H9 (cell line): ENCODE measurements at regions not wholly inside any gene's neighbourhood (a gene's known extent, or its start where the extent isn't known, plus 50 kb on each side); places are given as distances from the start of the nearest gene placed in this dataset.

ENCODE experiments used
- DNase-seq: peaks from one replicate; pipeline ENCODE4 v3.0.0-alpha.2; 2017
- H2AFZ ChIP-seq: one replicate; pipeline ENCODE4 v1.6.1; 2013; ENCODE audit warnings: mild to moderate bottlenecking, low read length, control low read depth, moderate library complexity
- H2AK5ac ChIP-seq: 2 replicates; pipeline ENCODE4 v1.6.1; 2013; ENCODE audit warnings: low read length, control low read depth, mixed read lengths; ENCODE audit not compliant: insufficient read length
- H2BK120ac ChIP-seq: one replicate; pipeline ENCODE4 v1.6.1; 2013; ENCODE audit warnings: low read depth, mild to moderate bottlenecking, low read length, control low read depth, inconsistent platforms; ENCODE audit not compliant: poor library complexity, severe bottlenecking
- H2BK12ac ChIP-seq: 2 replicates; pipeline ENCODE4 v1.6.1; 2013; ENCODE audit warnings: low read length, control low read depth, mixed read lengths, low read depth; ENCODE audit not compliant: insufficient read length
- H2BK15ac ChIP-seq: 2 replicates; pipeline ENCODE4 v1.6.1; 2013; ENCODE audit warnings: low read depth, low read length, control low read depth
- H2BK20ac ChIP-seq: one replicate; pipeline ENCODE4 v1.6.1; 2013; ENCODE audit warnings: low read depth, mild to moderate bottlenecking, low read length, control low read depth, inconsistent platforms; ENCODE audit not compliant: poor library complexity, severe bottlenecking
- H2BK5ac ChIP-seq: 2 replicates; pipeline ENCODE4 v1.6.1; 2013; ENCODE audit warnings: low read length, control low read depth, mixed read lengths; ENCODE audit not compliant: insufficient read length
- H3K14ac ChIP-seq: 2 replicates; pipeline ENCODE4 v1.6.1; 2013; ENCODE audit warnings: low read length, control low read depth; ENCODE audit not compliant: insufficient read depth
- H3K18ac ChIP-seq: 2 replicates; pipeline ENCODE4 v1.6.1; 2013; ENCODE audit warnings: low read depth, mild to moderate bottlenecking, mixed read lengths, low read length, control low read depth; ENCODE audit not compliant: insufficient read length
- H3K23ac ChIP-seq: 2 replicates; pipeline ENCODE4 v1.6.1; 2013; ENCODE audit warnings: low read length, control low read depth, mixed read lengths, low read depth; ENCODE audit not compliant: insufficient read length
- H3K23me2 ChIP-seq: 2 replicates; pipeline ENCODE4 v1.6.1; 2013; ENCODE audit warnings: low read depth, mild to moderate bottlenecking, mixed read lengths, low read length, control low read depth; ENCODE audit not compliant: insufficient read length, poor library complexity, severe bottlenecking
- H3K27ac ChIP-seq: 2 replicates; pipeline ENCODE4 v1.5.1; 2013; ENCODE audit warnings: low read length, control low read depth, mixed read lengths, low read depth; ENCODE audit not compliant: insufficient read length
- H3K27me3 ChIP-seq: 2 replicates; pipeline ENCODE4 v1.6.1; 2013; ENCODE audit warnings: low read length, control low read depth, inconsistent platforms; ENCODE audit not compliant: insufficient read depth
- H3K4ac ChIP-seq: 2 replicates; pipeline ENCODE4 v1.6.1; 2013; ENCODE audit warnings: low read depth, mild to moderate bottlenecking, control low read depth, inconsistent platforms, low read length, moderate library complexity
- H3K4me1 ChIP-seq: 2 replicates; pipeline ENCODE4 v1.6.1; 2013; ENCODE audit warnings: low read length, control low read depth, inconsistent platforms; ENCODE audit not compliant: insufficient read depth
- H3K4me2 ChIP-seq: 2 replicates; pipeline ENCODE4 v1.6.1; 2013; ENCODE audit warnings: low read length, control low read depth, mixed read lengths; ENCODE audit not compliant: insufficient read length, insufficient read depth
- H3K56ac ChIP-seq: 2 replicates; pipeline ENCODE4 v1.6.1; 2013; ENCODE audit warnings: low read depth, mild to moderate bottlenecking, mixed read lengths, low read length, control low read depth; ENCODE audit not compliant: insufficient read length
- H3K79me1 ChIP-seq: 2 replicates; pipeline ENCODE4 v1.6.1; 2013; ENCODE audit warnings: low read depth, mild to moderate bottlenecking, moderate library complexity, low read length, control low read depth, inconsistent platforms; ENCODE audit not compliant: insufficient read depth, poor library complexity, severe bottlenecking
- H3K79me2 ChIP-seq: 2 replicates; pipeline ENCODE4 v1.6.1; 2013; ENCODE audit warnings: low read length, control low read depth, inconsistent platforms; ENCODE audit not compliant: insufficient read depth
- H3K9ac ChIP-seq: 2 replicates; pipeline ENCODE4 v1.6.1; 2013; ENCODE audit warnings: low read length, control low read depth, mixed read lengths; ENCODE audit not compliant: insufficient read length; ENCODE audit errors: extremely low read depth
- H3K9me3 ChIP-seq: one replicate; pipeline ENCODE4 v1.6.1; 2013; ENCODE audit warnings: low read depth, low read length, inconsistent platforms; ENCODE audit not compliant: control insufficient read depth
- H3T11ph ChIP-seq: one replicate; pipeline ENCODE4 v1.6.1; 2013; ENCODE audit warnings: mild to moderate bottlenecking, low read length, control low read depth, inconsistent platforms
- H4K20me1 ChIP-seq: one replicate; pipeline ENCODE4 v1.6.1; 2013; ENCODE audit not compliant: control insufficient read depth, insufficient read length, insufficient read depth
- H4K5ac ChIP-seq: 2 replicates; pipeline ENCODE4 v1.6.1; 2013; ENCODE audit warnings: low read depth, mild to moderate bottlenecking, mixed read lengths, low read length, control low read depth; ENCODE audit not compliant: insufficient read length
- H4K8ac ChIP-seq: replicated peaks from 2 replicates; pipeline ENCODE4 v1.6.1; 2013; ENCODE audit warnings: low read length, control low read depth, mixed read lengths, low read depth; ENCODE audit not compliant: insufficient read length
- H4K91ac ChIP-seq: 2 replicates; pipeline ENCODE4 v1.6.1; 2013; ENCODE audit warnings: low read depth, mild to moderate bottlenecking, moderate library complexity, mixed read lengths, low read length, control low read depth; ENCODE audit not compliant: insufficient read length
- H3K27ac Mint-ChIP-seq, 3 experiments: 2 replicates in 2 of 3; 3 replicates in 1 of 3; pipeline ENCODE4 v1.8.0; 2020 to 2021; ENCODE audit warnings: mixed read lengths in 3 of 3, mild to moderate bottlenecking in 1 of 3, moderate library complexity in 1 of 3
- H3K27me3 Mint-ChIP-seq: 2 replicates; pipeline ENCODE4 v1.8.0; 2021; ENCODE audit warnings: low read depth, mild to moderate bottlenecking, moderate library complexity, mixed read lengths
- H3K36me3 Mint-ChIP-seq, 3 experiments: 2 replicates in 2 of 3; 3 replicates in 1 of 3; pipeline ENCODE4 v1.8.0; 2020 to 2021; ENCODE audit warnings: low read depth in 3 of 3, mixed read lengths in 3 of 3; ENCODE audit not compliant: insufficient read depth in 1 of 3
- H3K4me1 Mint-ChIP-seq, 2 experiments: 2 replicates each; pipeline ENCODE4 v1.8.0; 2020; ENCODE audit warnings: mixed read lengths in 2 of 2
- H3K4me3 Mint-ChIP-seq, 2 experiments: 2 replicates in 1 of 2; 3 replicates in 1 of 2; pipeline ENCODE4 v1.8.0; 2020 to 2021; ENCODE audit warnings: mild to moderate bottlenecking in 2 of 2, mixed read lengths in 2 of 2, moderate library complexity in 1 of 2
- H3K9me3 Mint-ChIP-seq, 2 experiments: 2 replicates in 1 of 2; 3 replicates in 1 of 2; pipeline ENCODE4 v1.8.0; 2020; ENCODE audit warnings: mild to moderate bottlenecking in 2 of 2, mixed read lengths in 2 of 2, moderate library complexity in 1 of 2
- WGBS: extraction: QIAGEN DNeasy Blood & Tissue Kit; methylation state at CpG from one replicate; pipeline ENCODE4 v1.1.7; 2013; ENCODE audit warnings: missing lambda C conversion rate, low lambda C conversion rate, mixed read lengths; ENCODE audit not compliant: insufficient read length; ENCODE audit errors: extremely low coverage; 5-methylcytosine and 5-hydroxymethylcytosine counted together
- TF ChIP-seq, protein P1 (sequence below): fragments of 200-600 bp; sonication (generic); conservative IDR thresholded peaks from 3 replicates; pipeline ENCODE4 v1.8.0; 2021; ENCODE audit warnings: antibody characterized with exemption, mild to moderate bottlenecking

DNA sequence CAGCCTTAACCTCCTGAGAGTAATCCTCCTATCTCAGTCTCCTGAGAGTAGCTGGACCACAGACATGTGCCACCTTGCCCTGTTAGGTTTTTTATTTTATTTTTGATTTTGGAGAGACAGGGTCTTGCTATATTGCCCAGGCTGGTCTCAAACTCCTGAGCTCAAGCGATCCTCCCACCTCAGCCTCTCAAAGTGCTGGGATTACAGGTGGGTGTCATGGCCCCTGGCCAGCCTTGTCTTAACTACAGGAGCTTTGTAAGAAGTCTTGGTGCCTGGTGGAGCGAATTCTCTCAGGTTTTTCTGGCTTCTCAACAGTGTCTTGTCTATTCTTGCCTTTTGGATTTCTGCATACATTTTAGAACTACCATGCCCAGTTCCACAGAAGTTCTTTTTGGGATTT is 546.4 kb downstream of the TBC1D22A start:
- no peak overlapping the region for H3T11ph ChIP-seq
- H2AFZ ChIP-seq: no peak overlapping the region
- H3K79me1 ChIP-seq: no peaks in the 10 kb centered on the region
- H3K56ac ChIP-seq: no peak overlapping the region
- Mint-ChIP-seq H3K4me3 (no peak overlapping the region), H3K36me3 (peaks cover 3 to 35% (median 9%) of the 10 kb centered on the region in 3 experiments; a peak in 5 of 7 replicates), H3K27me3 (no peaks in the 10 kb centered on the region; the same call in 1 of the 2 replicates), H3K27ac (no peak overlapping the region), H3K9me3 (peaks cover 73 to 77% of the 10 kb centered on the region in 2 experiments), H3K4me1 (no peaks in the 10 kb centered on the region)
- no peak for DNase-seq
- no peak overlapping the region for H4K5ac ChIP-seq
- no peak overlapping the region for H3K9ac ChIP-seq
- TF ChIP-seq, protein P1, sequence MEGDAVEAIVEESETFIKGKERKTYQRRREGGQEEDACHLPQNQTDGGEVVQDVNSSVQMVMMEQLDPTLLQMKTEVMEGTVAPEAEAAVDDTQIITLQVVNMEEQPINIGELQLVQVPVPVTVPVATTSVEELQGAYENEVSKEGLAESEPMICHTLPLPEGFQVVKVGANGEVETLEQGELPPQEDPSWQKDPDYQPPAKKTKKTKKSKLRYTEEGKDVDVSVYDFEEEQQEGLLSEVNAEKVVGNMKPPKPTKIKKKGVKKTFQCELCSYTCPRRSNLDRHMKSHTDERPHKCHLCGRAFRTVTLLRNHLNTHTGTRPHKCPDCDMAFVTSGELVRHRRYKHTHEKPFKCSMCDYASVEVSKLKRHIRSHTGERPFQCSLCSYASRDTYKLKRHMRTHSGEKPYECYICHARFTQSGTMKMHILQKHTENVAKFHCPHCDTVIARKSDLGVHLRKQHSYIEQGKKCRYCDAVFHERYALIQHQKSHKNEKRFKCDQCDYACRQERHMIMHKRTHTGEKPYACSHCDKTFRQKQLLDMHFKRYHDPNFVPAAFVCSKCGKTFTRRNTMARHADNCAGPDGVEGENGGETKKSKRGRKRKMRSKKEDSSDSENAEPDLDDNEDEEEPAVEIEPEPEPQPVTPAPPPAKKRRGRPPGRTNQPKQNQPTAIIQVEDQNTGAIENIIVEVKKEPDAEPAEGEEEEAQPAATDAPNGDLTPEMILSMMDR: no peak
- H3K79me2 ChIP-seq: no peaks in the 10 kb centered on the region
- no peak overlapping the region for H3K14ac ChIP-seq
- H2BK20ac ChIP-seq: no peak overlapping the region
- no peak overlapping the region for H3K4ac ChIP-seq
- no peak overlapping the region for H3K23ac ChIP-seq
- H3K27me3 ChIP-seq: no peaks in the 10 kb centered on the region
- H2BK12ac ChIP-seq: no peak overlapping the region
- no peak overlapping the region for H2BK5ac ChIP-seq
- no peak overlapping the region for H2AK5ac ChIP-seq
- no peaks in the 10 kb centered on the region for H3K23me2 ChIP-seq
- H3K4me1 ChIP-seq: no peaks in the 10 kb centered on the region
- no CpG with 5 or more reads among the region's 2 CpGs for WGBS
- H2BK15ac ChIP-seq: no peak overlapping the region
- H4K8ac ChIP-seq: no peak overlapping the region
- no peaks in the 10 kb centered on the region for H4K20me1 ChIP-seq
- peaks cover 74% of the 10 kb centered on the region for H3K9me3 ChIP-seq
- H4K91ac ChIP-seq: no peak overlapping the region
- H3K27ac ChIP-seq: no peak overlapping the region
- H3K18ac ChIP-seq: no peak overlapping the region
- H3K4me2 ChIP-seq: no peak overlapping the region
- H2BK120ac ChIP-seq: no peak overlapping the region
